Transverse colon (tissue), 3 donors: ENCODE measurements at regions not wholly inside any gene's neighbourhood (a gene's known extent, or its start where the extent isn't known, plus 50 kb on each side); places are given as distances from the start of the nearest gene placed in this dataset.

Experiments used
- POLR2A ChIP-seq: fragments of 450-650 bp; IDR thresholded peaks from one replicate; pipeline ENCODE4 v1.6.1; 2016; ENCODE audit warnings: antibody characterized with exemption, mild to moderate bottlenecking, moderate library complexity
- TF ChIP-seq, protein P1 (sequence below), 5 experiments: fragments of 200-600 bp in 3 of 5; fragments of 450-650 bp in 2 of 5; sonication (generic) in 3 of 5; IDR thresholded peaks; 1 replicate in 2 of 5; 2 replicates in 3 of 5; pipeline ENCODE4 v1.5.1; 2016 to 2017; ENCODE audit warnings: antibody characterized with exemption in 5 of 5, inconsistent platforms in 3 of 5, mild to moderate bottlenecking in 2 of 5, moderate library complexity in 1 of 5

DNA sequence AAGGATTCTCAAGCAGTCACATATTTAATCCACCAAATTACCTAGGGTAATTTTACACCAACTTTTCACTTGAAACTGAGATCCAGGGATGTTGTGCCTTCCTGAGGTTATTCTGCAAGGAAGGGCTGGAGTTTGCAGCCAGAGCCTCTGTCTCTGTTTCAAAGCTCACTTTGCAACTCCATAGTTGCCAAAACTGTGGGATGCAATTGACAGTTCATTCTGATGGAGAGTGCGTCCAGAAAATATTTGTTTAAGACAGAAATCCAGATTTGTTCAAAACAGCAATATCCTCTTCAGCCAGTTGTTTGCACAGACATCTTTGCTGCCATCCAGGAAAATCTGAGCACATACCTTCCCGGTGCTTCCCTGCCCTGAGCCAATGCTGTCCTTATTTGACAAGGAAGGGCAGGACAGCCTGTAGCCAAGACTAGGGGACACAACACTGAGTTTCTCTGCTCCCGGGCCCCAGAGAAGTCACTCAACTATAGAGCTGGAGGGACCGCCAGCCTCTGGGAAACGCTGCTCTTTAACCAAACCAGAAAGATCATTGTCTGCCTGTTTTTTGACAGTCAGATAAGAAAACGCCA, 297.4 kb downstream of the HIVEP2 start:
- TF ChIP-seq, protein P1, sequence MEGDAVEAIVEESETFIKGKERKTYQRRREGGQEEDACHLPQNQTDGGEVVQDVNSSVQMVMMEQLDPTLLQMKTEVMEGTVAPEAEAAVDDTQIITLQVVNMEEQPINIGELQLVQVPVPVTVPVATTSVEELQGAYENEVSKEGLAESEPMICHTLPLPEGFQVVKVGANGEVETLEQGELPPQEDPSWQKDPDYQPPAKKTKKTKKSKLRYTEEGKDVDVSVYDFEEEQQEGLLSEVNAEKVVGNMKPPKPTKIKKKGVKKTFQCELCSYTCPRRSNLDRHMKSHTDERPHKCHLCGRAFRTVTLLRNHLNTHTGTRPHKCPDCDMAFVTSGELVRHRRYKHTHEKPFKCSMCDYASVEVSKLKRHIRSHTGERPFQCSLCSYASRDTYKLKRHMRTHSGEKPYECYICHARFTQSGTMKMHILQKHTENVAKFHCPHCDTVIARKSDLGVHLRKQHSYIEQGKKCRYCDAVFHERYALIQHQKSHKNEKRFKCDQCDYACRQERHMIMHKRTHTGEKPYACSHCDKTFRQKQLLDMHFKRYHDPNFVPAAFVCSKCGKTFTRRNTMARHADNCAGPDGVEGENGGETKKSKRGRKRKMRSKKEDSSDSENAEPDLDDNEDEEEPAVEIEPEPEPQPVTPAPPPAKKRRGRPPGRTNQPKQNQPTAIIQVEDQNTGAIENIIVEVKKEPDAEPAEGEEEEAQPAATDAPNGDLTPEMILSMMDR (IDR thresholded peaks at IDR 0.05) = no peak
- TF ChIP-seq POLR2A = no peak
